ENCODE measurements at regions not wholly inside any gene's neighbourhood (a gene's known extent, or its start where the extent isn't known, plus 50 kb on each side); places are given as distances from the start of the nearest gene placed in this dataset.

GRCh38 chr7:15998617-15999016 lies 312.1 kb upstream of the MEOX2 start:
- TF ChIP-seq, protein P1, sequence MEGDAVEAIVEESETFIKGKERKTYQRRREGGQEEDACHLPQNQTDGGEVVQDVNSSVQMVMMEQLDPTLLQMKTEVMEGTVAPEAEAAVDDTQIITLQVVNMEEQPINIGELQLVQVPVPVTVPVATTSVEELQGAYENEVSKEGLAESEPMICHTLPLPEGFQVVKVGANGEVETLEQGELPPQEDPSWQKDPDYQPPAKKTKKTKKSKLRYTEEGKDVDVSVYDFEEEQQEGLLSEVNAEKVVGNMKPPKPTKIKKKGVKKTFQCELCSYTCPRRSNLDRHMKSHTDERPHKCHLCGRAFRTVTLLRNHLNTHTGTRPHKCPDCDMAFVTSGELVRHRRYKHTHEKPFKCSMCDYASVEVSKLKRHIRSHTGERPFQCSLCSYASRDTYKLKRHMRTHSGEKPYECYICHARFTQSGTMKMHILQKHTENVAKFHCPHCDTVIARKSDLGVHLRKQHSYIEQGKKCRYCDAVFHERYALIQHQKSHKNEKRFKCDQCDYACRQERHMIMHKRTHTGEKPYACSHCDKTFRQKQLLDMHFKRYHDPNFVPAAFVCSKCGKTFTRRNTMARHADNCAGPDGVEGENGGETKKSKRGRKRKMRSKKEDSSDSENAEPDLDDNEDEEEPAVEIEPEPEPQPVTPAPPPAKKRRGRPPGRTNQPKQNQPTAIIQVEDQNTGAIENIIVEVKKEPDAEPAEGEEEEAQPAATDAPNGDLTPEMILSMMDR (IDR thresholded peaks at IDR 0.05; ENCODE audit: low read length), result no peak
- TF ChIP-seq EZH2 (optimal IDR thresholded peaks at IDR 0.05; ENCODE audit: low read depth, low read length), result no peak
- TF ChIP-seq EZH2phosphoT487 (IDR thresholded peaks at IDR 0.05; ENCODE audit: low read length), result no peak

All from MM.1S (cell line).